Muscle of back (tissue), 3 donors: ENCODE measurements at regions not wholly inside any gene's neighbourhood (a gene's known extent, or its start where the extent isn't known, plus 50 kb on each side); places are given as distances from the start of the nearest gene placed in this dataset.
"Not testable (repeated sequence)": the region's sequence is repeated elsewhere in the genome, so short reads cannot be mapped to it uniquely, and the experiment has no call there.

ENCODE experiments used
- DNase-seq, 3 donors: peaks; one replicate each; pipeline versions ENCODE4 v3.0.0 to v3.0.0-alpha.2; 2013

GRCh38 chr19:5259750-5260149 is 80.9 kb downstream of the PTPRS start:
- no peak for DNase-seq

- no peak for DNase-seq
Observed at GRCh38 chr19:5257155-5258045, 83.2 kb downstream of the PTPRS start.

DNA sequence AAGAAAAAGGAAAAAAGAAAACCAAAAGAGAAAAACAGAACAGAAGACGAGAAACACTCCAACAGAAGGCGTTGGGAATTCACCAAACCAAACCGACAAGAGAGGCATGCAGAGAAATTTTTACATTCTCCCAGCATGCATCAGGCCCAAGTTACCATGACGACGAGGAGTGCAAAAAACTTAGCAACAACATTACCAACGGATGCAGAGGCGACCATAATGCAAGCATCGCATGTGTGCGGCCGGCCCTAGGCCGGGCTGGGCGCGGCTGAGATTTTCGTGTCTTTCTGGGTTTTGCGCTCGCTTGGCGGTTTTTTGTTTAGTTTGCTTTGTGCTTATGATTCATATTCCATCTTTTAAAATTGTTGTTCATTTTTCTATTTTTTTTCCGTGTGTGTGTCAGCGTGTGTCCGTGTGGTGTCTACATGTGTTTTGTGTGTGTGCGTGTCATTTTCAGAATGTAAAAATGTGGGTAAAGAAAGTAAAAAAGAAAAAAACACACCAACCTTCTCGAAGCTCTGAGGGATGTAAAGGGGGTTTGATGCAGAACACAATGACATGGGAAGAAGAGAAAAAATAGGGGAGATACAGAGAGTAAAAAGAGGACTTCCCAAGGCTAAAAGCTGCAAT is 84.9 kb downstream of the PTPRS start:
- no peak for DNase-seq

DNA sequence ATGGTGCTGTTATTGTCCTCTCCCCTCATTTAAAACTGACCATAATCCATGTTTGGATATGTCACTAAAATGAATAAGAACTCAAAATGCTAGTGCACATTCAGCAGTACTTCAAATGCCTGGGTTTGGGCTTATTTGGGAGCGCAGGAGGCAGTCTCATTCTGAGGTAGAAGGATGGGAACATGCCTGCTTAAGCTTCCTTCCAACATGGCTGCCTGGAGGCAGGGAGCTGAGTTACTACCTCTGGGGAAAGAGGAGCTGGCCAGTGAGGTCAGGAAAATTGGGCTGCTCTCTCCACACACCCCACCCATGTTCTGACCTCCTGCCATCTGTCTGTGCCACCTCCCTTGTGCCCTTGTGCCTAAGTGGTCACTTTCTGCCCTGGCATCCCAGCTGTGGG is 85.7 kb downstream of the PTPRS start:
- no peak for DNase-seq

DNA sequence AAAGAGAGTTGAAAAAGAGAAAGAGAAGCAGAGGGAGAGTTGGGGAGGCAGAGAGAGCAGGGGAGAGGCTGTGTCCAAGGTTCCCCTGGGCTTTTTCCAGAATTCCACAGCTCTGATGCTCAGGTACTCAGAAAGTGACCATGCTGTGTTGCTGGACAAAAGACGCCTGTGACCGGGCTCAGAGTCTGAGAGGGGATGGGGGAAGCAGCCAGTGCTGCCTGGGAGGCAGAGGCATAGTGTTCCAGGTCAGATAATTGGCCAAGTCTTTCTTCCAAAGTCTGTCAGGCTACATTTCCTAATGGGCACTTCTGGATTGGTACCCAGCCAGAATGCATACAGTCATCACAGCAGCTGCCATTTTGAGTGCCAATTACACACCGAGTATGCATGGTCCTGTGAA is 86.1 kb downstream of the PTPRS start:
- DNase-seq = no peak

GRCh38 chr19:5253406-5254110 is 87.1 kb downstream of the PTPRS start:
- peak; percentile 44 to 83 (median 80) for DNase-seq

DNA sequence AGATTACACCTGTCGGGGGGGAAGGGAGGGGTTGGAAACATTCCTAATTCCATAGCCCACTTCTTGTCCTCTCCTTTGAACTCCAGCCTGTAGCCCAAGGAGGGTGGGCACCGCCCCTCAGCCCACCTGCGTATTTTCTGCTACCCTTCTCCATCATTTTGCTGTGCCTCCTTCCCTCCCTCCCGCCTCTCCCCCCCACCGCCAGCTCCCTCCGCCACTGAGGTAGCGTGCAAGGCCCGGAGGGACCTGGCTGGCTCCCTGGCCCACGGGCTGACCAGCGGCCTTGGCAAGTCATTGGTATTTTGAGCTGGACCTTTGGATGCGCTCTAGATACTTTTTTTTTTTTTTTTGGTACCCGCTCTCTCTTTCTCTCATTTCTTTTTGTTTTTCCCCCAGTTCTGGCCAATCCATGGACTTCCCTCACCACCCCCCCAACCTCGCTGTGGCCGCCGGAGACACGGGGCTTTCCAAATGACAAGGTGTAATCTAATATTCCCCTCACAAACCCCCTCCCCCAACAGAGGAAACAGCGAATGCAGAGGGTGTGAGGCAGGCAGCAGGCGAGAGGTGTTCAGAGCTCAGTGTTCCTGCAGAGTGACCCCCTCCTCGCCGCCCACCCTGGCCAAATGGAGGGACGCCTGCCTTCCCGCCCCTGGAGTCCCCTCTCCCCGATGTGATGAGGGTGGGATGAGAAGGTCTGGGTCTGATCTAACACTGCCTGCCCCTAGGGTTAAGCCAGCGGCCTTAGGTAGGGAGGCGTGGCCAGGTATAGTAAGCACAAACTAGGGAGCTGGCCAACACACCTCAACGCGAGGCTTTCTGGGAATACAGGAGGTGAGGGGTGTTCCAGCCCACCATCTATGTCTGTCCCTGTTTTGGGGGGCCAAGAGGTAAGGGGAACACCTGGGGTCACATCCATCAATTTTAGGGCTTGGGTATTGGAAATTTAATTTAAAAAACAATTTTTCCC is 89.2 kb downstream of the PTPRS start:
- no peak for DNase-seq

DNA sequence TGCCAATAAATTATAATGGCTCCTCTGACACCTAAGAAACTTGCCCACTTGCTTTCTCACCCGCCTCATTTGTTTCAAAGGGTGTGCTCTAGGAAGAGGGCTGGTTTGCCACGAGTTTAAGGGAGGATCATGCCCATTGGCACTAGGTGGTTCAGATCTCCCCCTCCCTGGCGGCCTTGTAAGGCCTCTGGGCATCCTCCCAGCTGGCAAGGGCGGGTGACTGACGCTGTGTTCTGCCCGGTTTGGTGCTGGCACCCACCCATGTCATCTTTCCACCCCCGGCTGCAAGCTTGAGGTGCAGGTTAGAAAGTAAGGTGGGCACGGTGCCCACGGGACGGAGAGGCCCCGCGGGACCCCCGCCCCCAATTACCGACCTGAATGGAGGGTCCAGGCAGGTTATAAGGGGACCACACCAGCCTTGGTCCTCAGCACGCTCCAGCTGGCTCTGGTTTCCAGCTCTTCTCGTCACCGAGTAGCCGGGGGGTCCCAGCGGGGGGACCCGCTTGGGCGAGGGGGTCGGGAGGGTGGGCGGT is 90.4 kb downstream of the PTPRS start:
- DNase-seq = no peak

GRCh38 chr19:5249526-5249925 is 91.1 kb downstream of the PTPRS start:
- DNase-seq = no peak

GRCh38 chr19:5247957-5248705 is 92.5 kb downstream of the PTPRS start:
- no peak for DNase-seq

- DNase-seq = no peak
Observed at GRCh38 chr19:5246554-5247155, 94.0 kb downstream of the PTPRS start.

DNA sequence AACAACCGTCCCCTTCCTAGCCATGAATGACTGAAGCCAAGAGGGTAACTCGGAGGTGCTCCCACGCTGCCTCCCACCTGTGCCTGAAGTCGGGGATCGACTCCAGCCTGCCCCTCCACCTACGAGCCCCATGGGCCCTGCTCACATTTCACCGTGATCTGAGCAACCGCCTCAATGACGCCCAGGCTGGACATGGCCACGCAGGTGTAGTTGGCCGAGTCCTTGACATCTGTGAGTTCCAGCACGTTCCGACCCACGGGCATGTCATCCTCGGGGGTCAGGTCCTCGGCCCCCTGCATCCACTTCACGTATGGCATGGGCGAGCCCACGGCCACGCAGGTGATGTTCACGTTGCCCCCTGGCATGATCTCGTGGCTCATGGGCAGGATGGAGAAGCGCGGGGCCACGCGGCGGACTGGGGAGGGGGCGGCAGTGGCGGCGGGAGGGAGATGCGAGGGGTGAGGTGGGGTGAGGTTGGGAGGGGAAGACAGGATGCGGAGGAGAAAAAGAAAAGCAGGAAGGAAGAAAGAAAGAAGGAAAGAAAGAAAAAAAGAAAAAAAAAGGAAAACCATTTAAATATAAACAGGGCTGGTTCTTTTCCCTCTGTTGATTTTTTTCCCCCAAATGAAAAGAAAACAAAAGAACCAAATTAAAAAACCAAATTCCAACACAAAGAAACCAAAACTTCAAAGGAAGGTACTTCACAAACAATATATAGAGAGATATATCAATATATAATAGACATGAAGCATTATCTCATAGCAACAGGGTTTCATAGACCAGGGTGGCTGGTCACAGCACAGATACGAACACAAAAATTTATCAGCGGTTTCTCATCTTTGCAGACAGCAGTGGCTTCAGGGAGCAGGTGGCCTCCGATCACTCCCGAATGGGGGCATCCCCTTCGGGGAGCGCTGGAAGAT is 94.7 kb downstream of the PTPRS start:
- no peak for DNase-seq

- no peak for DNase-seq
Observed at GRCh38 chr19:5244351-5244750, 96.3 kb downstream of the PTPRS start.

- DNase-seq = no peak
Observed at GRCh38 chr19:5243878-5244277, 96.7 kb downstream of the PTPRS start.

- not testable (repeated sequence) for DNase-seq
Observed at GRCh38 chr19:5241896-5242295, 98.7 kb downstream of the PTPRS start.

DNA sequence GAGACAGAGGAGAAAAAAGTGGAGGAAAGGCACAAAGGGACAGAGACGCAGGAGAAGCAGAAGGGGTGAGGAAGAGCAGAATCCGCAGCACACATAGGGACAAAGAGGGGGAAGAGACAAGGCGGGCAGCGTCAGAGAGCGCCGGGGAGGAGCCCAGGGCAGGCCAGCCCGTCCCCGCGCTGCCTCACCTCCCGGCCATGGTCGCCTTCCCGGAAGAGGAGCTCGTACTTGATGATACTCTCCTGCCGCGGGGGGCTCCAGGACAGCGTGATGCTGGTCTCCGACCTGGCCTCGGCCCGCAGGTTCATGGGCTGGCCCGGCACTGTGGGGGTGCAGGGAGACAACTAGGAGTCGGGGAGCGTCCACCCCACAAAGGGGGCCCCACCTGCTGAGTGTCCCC is 100.6 kb downstream of the PTPRS start:
- DNase-seq = no peak

- DNase-seq = no peak
Observed at GRCh38 chr19:5238700-5239099, 101.9 kb downstream of the PTPRS start.

DNA sequence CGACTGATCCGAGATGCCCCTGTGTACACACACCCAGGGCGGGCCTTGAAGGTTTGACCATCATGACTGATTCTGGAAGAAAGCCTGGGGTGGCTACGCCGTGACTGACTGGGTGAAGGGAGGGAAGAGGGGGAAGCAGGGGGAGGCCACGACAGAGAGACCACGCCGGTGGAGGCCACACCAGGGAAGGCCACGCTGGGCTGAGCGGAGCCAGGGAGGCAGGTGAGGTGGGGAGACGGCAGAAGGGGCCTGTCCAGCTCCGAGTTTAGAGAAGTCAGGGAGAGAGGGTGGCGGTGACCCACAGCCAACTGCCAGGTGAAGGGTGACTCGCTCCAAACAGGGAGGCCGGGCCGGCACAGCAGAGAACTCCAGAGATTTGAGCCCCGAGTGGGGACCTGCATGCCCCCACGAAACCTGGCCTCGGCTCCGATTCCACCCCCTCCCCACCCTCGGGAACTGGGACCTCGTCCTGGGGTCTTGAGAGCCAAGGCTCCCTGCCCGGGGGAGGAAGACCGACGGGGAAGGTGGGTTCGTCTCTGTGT is 102.6 kb downstream of the PTPRS start:
- DNase-seq = no peak
